NT2/D1 (cell line): ENCODE measurements at regions not wholly inside any gene's neighbourhood (a gene's known extent, or its start where the extent isn't known, plus 50 kb on each side); places are given as distances from the start of the nearest gene placed in this dataset.

Experiments
- SUZ12 ChIP-seq: IDR thresholded peaks from 2 replicates; pipeline ENCODE4 v1.6.1; 2011; ENCODE audit not compliant: insufficient read length, insufficient read depth; ENCODE audit errors: extremely low read depth
- YY1 ChIP-seq: IDR thresholded peaks from 2 replicates; pipeline ENCODE4 v1.6.1; 2011; ENCODE audit not compliant: insufficient read length, insufficient read depth
- ZNF274 ChIP-seq: IDR thresholded peaks from 2 replicates; pipeline ENCODE4 v1.6.1; 2011; ENCODE audit warnings: mild to moderate bottlenecking, low read depth, low read length

GRCh38 chr10:31133251-31133791 is 101.7 kb upstream of the ZNF438 start:
- no peak for TF ChIP-seq YY1
- no peak for TF ChIP-seq ZNF274
- TF ChIP-seq SUZ12 = no peak
